ENCODE measurements at regions not wholly inside any gene's neighbourhood (a gene's known extent, or its start where the extent isn't known, plus 50 kb on each side); places are given as distances from the start of the nearest gene placed in this dataset.

- TF ChIP-seq POLR2A (IDR thresholded peaks at IDR 0.05; ENCODE audit: low read depth, low read length), result no peak
- TF ChIP-seq POLR2AphosphoS5 (IDR thresholded peaks at IDR 0.05; ENCODE audit: low read depth, low read length), result no peak
- no peak for TF ChIP-seq TAF1 (IDR thresholded peaks at IDR 0.05; ENCODE audit: low read depth, low read length)
- no peak for TF ChIP-seq SPI1 (IDR thresholded peaks at IDR 0.05; ENCODE audit: low read depth, low read length)
- no peak for TF ChIP-seq PAX5 (IDR thresholded peaks at IDR 0.05; ENCODE audit: insufficient read depth, low read length, severe bottlenecking)
These were observed 201.9 kb upstream of the DIO3 start for GRCh38 chr14:101359221-101360053.
